GM12872 (cell line): ENCODE measurements at regions not wholly inside any gene's neighbourhood (a gene's known extent, or its start where the extent isn't known, plus 50 kb on each side); places are given as distances from the start of the nearest gene placed in this dataset.

Experiments
- TF ChIP-seq, protein P1 (sequence below): IDR thresholded peaks from 3 replicates; pipeline ENCODE4 v1.5.1; 2011; ENCODE audit warnings: low read depth, mild to moderate bottlenecking, low read length, moderate library complexity; ENCODE audit not compliant: insufficient read depth

- TF ChIP-seq, protein P1, sequence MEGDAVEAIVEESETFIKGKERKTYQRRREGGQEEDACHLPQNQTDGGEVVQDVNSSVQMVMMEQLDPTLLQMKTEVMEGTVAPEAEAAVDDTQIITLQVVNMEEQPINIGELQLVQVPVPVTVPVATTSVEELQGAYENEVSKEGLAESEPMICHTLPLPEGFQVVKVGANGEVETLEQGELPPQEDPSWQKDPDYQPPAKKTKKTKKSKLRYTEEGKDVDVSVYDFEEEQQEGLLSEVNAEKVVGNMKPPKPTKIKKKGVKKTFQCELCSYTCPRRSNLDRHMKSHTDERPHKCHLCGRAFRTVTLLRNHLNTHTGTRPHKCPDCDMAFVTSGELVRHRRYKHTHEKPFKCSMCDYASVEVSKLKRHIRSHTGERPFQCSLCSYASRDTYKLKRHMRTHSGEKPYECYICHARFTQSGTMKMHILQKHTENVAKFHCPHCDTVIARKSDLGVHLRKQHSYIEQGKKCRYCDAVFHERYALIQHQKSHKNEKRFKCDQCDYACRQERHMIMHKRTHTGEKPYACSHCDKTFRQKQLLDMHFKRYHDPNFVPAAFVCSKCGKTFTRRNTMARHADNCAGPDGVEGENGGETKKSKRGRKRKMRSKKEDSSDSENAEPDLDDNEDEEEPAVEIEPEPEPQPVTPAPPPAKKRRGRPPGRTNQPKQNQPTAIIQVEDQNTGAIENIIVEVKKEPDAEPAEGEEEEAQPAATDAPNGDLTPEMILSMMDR: no peak
Observed at GRCh38 chr17:51560398-51560797, 300.1 kb downstream of the UTP18 start.

GRCh38 chr17:51563961-51564360, 303.6 kb downstream of the UTP18 start:
- TF ChIP-seq, protein P1: no peak

- TF ChIP-seq, protein P1: no peak
Observed at GRCh38 chr17:51572115-51572514, 311.8 kb downstream of the UTP18 start.
